ENCODE measurements at regions not wholly inside any gene's neighbourhood (a gene's known extent, or its start where the extent isn't known, plus 50 kb on each side); places are given as distances from the start of the nearest gene placed in this dataset.

DNA sequence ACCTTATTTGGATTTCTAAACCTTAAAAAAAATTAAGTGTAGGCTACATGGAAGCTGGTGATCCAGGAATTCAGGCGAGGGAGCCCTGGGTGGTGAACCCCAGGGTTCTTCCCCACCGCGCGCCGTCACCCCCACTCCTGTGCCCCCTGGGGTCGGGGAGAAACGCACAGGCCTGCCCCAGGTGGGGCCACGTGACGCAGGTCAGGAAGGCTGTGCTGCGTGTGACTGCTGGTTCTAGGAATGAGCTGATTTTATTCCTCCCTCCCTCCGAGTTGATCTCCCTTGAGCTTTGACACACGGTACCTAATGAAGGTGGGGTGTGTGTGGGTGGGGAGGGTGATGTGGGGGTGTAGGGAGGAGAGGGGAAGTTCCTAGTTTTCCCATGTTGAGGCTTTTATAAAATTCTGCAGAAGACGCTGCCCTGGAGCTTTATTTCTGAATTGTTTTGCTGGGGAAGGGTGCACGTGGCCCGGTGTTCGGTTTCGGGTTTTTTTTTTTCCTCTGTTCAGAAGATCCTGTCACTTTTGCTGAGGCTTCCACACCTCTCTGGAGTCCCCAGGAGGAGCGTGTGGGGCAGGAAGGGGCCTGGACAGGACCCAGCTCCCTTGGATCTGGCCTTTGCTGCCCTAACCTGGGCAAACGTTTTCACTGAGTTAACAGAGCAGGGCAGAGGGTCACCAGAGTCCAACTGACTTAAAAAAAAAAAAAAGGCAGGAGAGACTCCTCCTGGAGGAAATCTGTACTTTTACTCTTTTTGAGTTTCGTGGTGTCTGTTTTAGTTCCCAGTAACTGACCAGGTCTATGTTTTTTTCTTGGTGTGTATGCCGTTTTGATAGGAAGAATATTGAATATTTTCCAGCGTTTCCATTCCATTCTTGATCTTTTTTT, 55.8 kb upstream of the GSE1 start (continued):
- TF ChIP-seq, protein P1, sequence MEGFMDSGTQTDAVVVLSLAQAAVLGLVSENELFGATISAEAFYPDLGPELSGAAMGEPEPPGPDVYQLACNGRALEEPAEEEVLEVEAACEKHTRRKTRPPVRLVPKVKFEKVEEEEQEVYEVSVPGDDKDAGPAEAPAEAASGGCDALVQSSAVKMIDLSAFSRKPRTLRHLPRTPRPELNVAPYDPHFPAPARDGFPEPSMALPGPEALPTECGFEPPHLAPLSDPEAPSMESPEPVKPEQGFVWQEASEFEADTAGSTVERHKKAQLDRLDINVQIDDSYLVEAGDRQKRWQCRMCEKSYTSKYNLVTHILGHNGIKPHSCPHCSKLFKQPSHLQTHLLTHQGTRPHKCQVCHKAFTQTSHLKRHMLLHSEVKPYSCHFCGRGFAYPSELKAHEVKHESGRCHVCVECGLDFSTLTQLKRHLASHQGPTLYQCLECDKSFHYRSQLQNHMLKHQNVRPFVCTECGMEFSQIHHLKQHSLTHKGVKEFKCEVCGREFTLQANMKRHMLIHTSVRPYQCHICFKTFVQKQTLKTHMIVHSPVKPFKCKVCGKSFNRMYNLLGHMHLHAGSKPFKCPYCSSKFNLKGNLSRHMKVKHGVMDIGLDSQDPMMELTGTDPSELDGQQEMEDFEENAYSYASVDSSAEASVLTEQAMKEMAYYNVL (CRISPR knock-in tag; IDR thresholded peaks at IDR 0.05; ENCODE audit: borderline replicate concordance), result 0 out of 2 replicates have a peak, but pooled peaks have one; percentile 42
- TF ChIP-seq RBFOX2 (IDR thresholded peaks at IDR 0.05; ENCODE audit: low read depth, low read length) (no peak), PTBP1 (IDR thresholded peaks at IDR 0.05; ENCODE audit: low read depth, low read length, poor library complexity, severe bottlenecking) (no peak), KDM5B (CRISPR knock-in tag; IDR thresholded peaks at IDR 0.05; ENCODE audit: borderline replicate concordance) (peak; percentile 55; the same call in 1 of the 2 replicates), ZNF331 (CRISPR knock-in tag; IDR thresholded peaks at IDR 0.05) (no peak), TAF15 (IDR thresholded peaks at IDR 0.05; ENCODE audit: low read depth, low read length, poor library complexity, severe bottlenecking) (no peak), ZNF12 (CRISPR knock-in tag; IDR thresholded peaks at IDR 0.05) (no peak)
- TF ChIP-seq, protein P2, sequence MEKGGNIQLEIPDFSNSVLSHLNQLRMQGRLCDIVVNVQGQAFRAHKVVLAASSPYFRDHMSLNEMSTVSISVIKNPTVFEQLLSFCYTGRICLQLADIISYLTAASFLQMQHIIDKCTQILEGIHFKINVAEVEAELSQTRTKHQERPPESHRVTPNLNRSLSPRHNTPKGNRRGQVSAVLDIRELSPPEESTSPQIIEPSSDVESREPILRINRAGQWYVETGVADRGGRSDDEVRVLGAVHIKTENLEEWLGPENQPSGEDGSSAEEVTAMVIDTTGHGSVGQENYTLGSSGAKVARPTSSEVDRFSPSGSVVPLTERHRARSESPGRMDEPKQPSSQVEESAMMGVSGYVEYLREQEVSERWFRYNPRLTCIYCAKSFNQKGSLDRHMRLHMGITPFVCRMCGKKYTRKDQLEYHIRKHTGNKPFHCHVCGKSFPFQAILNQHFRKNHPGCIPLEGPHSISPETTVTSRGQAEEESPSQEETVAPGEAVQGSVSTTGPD (CRISPR knock-in tag; IDR thresholded peaks at IDR 0.05), result no peak
- TF ChIP-seq, protein P3, sequence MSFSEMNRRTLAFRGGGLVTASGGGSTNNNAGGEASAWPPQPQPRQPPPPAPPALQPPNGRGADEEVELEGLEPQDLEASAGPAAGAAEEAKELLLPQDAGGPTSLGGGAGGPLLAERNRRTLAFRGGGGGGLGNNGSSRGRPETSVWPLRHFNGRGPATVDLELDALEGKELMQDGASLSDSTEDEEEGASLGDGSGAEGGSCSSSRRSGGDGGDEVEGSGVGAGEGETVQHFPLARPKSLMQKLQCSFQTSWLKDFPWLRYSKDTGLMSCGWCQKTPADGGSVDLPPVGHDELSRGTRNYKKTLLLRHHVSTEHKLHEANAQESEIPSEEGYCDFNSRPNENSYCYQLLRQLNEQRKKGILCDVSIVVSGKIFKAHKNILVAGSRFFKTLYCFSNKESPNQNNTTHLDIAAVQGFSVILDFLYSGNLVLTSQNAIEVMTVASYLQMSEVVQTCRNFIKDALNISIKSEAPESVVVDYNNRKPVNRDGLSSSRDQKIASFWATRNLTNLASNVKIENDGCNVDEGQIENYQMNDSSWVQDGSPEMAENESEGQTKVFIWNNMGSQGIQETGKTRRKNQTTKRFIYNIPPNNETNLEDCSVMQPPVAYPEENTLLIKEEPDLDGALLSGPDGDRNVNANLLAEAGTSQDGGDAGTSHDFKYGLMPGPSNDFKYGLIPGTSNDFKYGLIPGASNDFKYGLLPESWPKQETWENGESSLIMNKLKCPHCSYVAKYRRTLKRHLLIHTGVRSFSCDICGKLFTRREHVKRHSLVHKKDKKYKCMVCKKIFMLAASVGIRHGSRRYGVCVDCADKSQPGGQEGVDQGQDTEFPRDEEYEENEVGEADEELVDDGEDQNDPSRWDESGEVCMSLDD (CRISPR knock-in tag; IDR thresholded peaks at IDR 0.05; ENCODE audit: borderline replicate concordance), result peak; percentile 75
- TF ChIP-seq, protein P4, sequence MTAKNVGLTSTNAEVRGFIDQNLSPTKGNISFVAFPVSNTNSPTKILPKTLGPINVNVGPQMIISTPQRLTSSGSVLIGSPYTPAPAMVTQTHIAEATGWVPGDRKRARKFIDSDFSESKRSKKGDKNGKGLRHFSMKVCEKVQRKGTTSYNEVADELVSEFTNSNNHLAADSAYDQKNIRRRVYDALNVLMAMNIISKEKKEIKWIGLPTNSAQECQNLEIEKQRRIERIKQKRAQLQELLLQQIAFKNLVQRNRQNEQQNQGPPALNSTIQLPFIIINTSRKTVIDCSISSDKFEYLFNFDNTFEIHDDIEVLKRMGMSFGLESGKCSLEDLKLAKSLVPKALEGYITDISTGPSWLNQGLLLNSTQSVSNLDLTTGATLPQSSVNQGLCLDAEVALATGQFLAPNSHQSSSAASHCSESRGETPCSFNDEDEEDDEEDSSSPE (CRISPR knock-in tag; IDR thresholded peaks at IDR 0.05), result no peak
- TF ChIP-seq, protein P5, sequence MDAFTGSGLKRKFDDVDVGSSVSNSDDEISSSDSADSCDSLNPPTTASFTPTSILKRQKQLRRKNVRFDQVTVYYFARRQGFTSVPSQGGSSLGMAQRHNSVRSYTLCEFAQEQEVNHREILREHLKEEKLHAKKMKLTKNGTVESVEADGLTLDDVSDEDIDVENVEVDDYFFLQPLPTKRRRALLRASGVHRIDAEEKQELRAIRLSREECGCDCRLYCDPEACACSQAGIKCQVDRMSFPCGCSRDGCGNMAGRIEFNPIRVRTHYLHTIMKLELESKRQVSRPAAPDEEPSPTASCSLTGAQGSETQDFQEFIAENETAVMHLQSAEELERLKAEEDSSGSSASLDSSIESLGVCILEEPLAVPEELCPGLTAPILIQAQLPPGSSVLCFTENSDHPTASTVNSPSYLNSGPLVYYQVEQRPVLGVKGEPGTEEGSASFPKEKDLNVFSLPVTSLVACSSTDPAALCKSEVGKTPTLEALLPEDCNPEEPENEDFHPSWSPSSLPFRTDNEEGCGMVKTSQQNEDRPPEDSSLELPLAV (CRISPR knock-in tag; conservative IDR thresholded peaks at IDR 0.05; ENCODE audit: low read depth), result no peak
